Liver (tissue), 8 donors: ENCODE measurements at regions not wholly inside any gene's neighbourhood (a gene's known extent, or its start where the extent isn't known, plus 50 kb on each side); places are given as distances from the start of the nearest gene placed in this dataset.

Experiments
- DNase-seq: peaks from one replicate; pipeline ENCODE4 v3.0.0-alpha.2; 2017; ENCODE audit warnings: low spot score
- H3K27ac ChIP-seq, 2 donors: one replicate each; pipeline ENCODE4 v1.7.0; 2013; ENCODE audit warnings: inconsistent platforms in 2 of 2, low read length in 2 of 2, control low read depth in 1 of 2, low read depth in 1 of 2, mild to moderate bottlenecking in 1 of 2
- H3K27me3 ChIP-seq, 4 donors: one replicate each; pipeline versions ENCODE4 v1.6.1 to v1.7.0; 2013; ENCODE audit warnings: low read length in 3 of 4, inconsistent platforms in 1 of 4, mild to moderate bottlenecking in 1 of 4, moderate library complexity in 1 of 4; ENCODE audit not compliant: control insufficient read depth in 4 of 4, insufficient read depth in 4 of 4
- H3K36me3 ChIP-seq, 4 donors: one replicate each; pipeline versions ENCODE4 v1.6.1 to v1.7.0; 2013; ENCODE audit warnings: low read length in 3 of 4, mild to moderate bottlenecking in 3 of 4, low read depth in 1 of 4, moderate library complexity in 1 of 4; ENCODE audit not compliant: control insufficient read depth in 4 of 4, insufficient read depth in 3 of 4
- H3K4me1 ChIP-seq, 4 donors: one replicate each; pipeline versions ENCODE4 v1.6.1 to v1.7.0; 2013; ENCODE audit warnings: low read length in 3 of 4, mild to moderate bottlenecking in 3 of 4, moderate library complexity in 1 of 4; ENCODE audit not compliant: control insufficient read depth in 4 of 4, insufficient read depth in 4 of 4
- H3K4me3 ChIP-seq, 3 donors: one replicate each; pipeline versions ENCODE4 v1.6.1 to v1.7.0; 2013; ENCODE audit warnings: low read length in 3 of 3, control low read depth in 1 of 3, low read depth in 1 of 3, mild to moderate bottlenecking in 1 of 3
- H3K9ac ChIP-seq, 2 donors: one replicate each; pipeline ENCODE4 v1.7.0; 2013; ENCODE audit warnings: low read length in 2 of 2, mild to moderate bottlenecking in 2 of 2, moderate library complexity in 2 of 2, control low read depth in 1 of 2, low read depth in 1 of 2
- H3K9me3 ChIP-seq, 4 donors: one replicate each; pipeline versions ENCODE4 v1.6.1 to v1.7.0; 2013; ENCODE audit warnings: low read length in 3 of 4; ENCODE audit not compliant: control insufficient read depth in 4 of 4
- CTCF ChIP-seq: fragments of 150-350 bp; IDR thresholded peaks from 2 replicates; pipeline ENCODE4 v1.5.1; 2017; ENCODE audit warnings: improper control_type of control experiment, low read depth, low read length; ENCODE audit not compliant: missing input control
- EGR1 ChIP-seq, 2 donors: IDR thresholded peaks; 2 replicates each; pipeline ENCODE4 v1.6.1; 2016 to 2018; ENCODE audit warnings: antibody characterized with exemption in 2 of 2, low read depth in 2 of 2
- FOXA1 ChIP-seq: IDR thresholded peaks from 2 replicates; pipeline ENCODE4 v1.6.1; 2016; ENCODE audit warnings: antibody characterized with exemption
- FOXA2 ChIP-seq: IDR thresholded peaks from 2 replicates; pipeline ENCODE4 v1.6.1; 2016; ENCODE audit warnings: antibody characterized with exemption
- GABPA ChIP-seq, 2 donors: IDR thresholded peaks in 1 of 2; conservative IDR thresholded peaks in 1 of 2; 2 replicates each; pipeline ENCODE4 v1.6.1; 2016; ENCODE audit warnings: antibody characterized with exemption in 2 of 2, mild to moderate bottlenecking in 1 of 2, moderate library complexity in 1 of 2
- HNF4A ChIP-seq, 2 donors: conservative IDR thresholded peaks; 2 replicates each; pipeline ENCODE4 v1.6.1; 2016; ENCODE audit warnings: antibody characterized with exemption in 2 of 2, mild to moderate bottlenecking in 2 of 2
- HNF4G ChIP-seq: IDR thresholded peaks from 2 replicates; pipeline ENCODE4 v1.6.1; 2016; ENCODE audit warnings: antibody characterized with exemption
- JUND ChIP-seq, 2 donors: IDR thresholded peaks; 2 replicates each; pipeline ENCODE4 v1.6.1; 2016; ENCODE audit warnings: antibody characterized with exemption in 2 of 2
- NR2F2 ChIP-seq: IDR thresholded peaks from 2 replicates; pipeline ENCODE4 v1.6.1; 2016; ENCODE audit warnings: antibody characterized with exemption
- RAD21 ChIP-seq, 2 donors: IDR thresholded peaks; 2 replicates each; pipeline ENCODE4 v1.6.1; 2016; ENCODE audit warnings: antibody characterized with exemption in 2 of 2, mild to moderate bottlenecking in 2 of 2
- RXRA ChIP-seq, 2 donors: IDR thresholded peaks; 2 replicates each; pipeline ENCODE4 v1.6.1; 2017 to 2018; ENCODE audit warnings: antibody characterized with exemption in 2 of 2, mild to moderate bottlenecking in 1 of 2
- SP1 ChIP-seq: IDR thresholded peaks from 2 replicates; pipeline ENCODE4 v1.6.1; 2018; ENCODE audit warnings: antibody characterized with exemption, mild to moderate bottlenecking
- TAF1 ChIP-seq: conservative IDR thresholded peaks from 2 replicates; pipeline ENCODE4 v1.6.1; 2016; ENCODE audit warnings: antibody characterized with exemption, mild to moderate bottlenecking
- YY1 ChIP-seq: IDR thresholded peaks from 2 replicates; pipeline ENCODE4 v1.6.1; 2016; ENCODE audit warnings: antibody characterized with exemption, mild to moderate bottlenecking
- ZBTB33 ChIP-seq: IDR thresholded peaks from 2 replicates; pipeline ENCODE4 v1.6.1; 2016; ENCODE audit warnings: antibody characterized with exemption
- WGBS: extraction: QIAGEN DNeasy Blood & Tissue Kit; methylation state at CpG from one replicate; pipeline ENCODE4 v1.1.7; 2013; 5-methylcytosine and 5-hydroxymethylcytosine counted together
- TF ChIP-seq, protein P1 (sequence below): IDR thresholded peaks from 2 replicates; pipeline ENCODE4 v1.6.1; 2016; ENCODE audit warnings: antibody characterized with exemption, mild to moderate bottlenecking
- TF ChIP-seq, protein P2 (sequence below): IDR thresholded peaks from 2 replicates; pipeline ENCODE4 v1.6.1; 2016; ENCODE audit warnings: antibody characterized with exemption
- TF ChIP-seq, protein P3 (sequence below): IDR thresholded peaks from 2 replicates; pipeline ENCODE4 v1.6.1; 2016; ENCODE audit warnings: antibody characterized with exemption
- donor health status: healthy.
- donor health status: healthy.
- donor health status: healthy.
- donor health status: healthy.
- donor health status: healthy.

GRCh38 chr5:110086658-110087388, 397.1 kb downstream of the MAN2A1 start:
- H3K9ac ChIP-seq, result no peak overlapping the region
- DNase-seq, result no peak
- peak overlapping the region; percentile 15 to 63 for H3K27ac ChIP-seq
- no peaks in the 10 kb centered on the region for H3K36me3 ChIP-seq
- WGBS, result 53% methylated on average over 6 of the region's 6 CpGs
- H3K27me3 ChIP-seq, result no peaks in the 10 kb centered on the region
- no peak overlapping the region for H3K4me3 ChIP-seq
- H3K4me1 ChIP-seq, result peaks cover 0 to 22% (median 6%) of the 10 kb centered on the region in 4 donors
- TF ChIP-seq FOXA1, result no peak
- TF ChIP-seq NR2F2, result no peak
- no peak for TF ChIP-seq GABPA (IDR thresholded peaks at IDR 0.05 in 1 of 2, conservative IDR thresholded peaks at IDR 0.05 in 1 of 2)
- peak in 1 of 2 donors; percentile 12 for TF ChIP-seq RAD21 (IDR thresholded peaks at IDR 0.05)
- peak in 1 of 2 donors; percentile 6 for TF ChIP-seq HNF4A (conservative IDR thresholded peaks at IDR 0.05)
- TF ChIP-seq ZBTB33, result no peak
- TF ChIP-seq, protein P1, sequence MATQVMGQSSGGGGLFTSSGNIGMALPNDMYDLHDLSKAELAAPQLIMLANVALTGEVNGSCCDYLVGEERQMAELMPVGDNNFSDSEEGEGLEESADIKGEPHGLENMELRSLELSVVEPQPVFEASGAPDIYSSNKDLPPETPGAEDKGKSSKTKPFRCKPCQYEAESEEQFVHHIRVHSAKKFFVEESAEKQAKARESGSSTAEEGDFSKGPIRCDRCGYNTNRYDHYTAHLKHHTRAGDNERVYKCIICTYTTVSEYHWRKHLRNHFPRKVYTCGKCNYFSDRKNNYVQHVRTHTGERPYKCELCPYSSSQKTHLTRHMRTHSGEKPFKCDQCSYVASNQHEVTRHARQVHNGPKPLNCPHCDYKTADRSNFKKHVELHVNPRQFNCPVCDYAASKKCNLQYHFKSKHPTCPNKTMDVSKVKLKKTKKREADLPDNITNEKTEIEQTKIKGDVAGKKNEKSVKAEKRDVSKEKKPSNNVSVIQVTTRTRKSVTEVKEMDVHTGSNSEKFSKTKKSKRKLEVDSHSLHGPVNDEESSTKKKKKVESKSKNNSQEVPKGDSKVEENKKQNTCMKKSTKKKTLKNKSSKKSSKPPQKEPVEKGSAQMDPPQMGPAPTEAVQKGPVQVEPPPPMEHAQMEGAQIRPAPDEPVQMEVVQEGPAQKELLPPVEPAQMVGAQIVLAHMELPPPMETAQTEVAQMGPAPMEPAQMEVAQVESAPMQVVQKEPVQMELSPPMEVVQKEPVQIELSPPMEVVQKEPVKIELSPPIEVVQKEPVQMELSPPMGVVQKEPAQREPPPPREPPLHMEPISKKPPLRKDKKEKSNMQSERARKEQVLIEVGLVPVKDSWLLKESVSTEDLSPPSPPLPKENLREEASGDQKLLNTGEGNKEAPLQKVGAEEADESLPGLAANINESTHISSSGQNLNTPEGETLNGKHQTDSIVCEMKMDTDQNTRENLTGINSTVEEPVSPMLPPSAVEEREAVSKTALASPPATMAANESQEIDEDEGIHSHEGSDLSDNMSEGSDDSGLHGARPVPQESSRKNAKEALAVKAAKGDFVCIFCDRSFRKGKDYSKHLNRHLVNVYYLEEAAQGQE, result no peak
- TF ChIP-seq TAF1, result no peak
- TF ChIP-seq, protein P2, sequence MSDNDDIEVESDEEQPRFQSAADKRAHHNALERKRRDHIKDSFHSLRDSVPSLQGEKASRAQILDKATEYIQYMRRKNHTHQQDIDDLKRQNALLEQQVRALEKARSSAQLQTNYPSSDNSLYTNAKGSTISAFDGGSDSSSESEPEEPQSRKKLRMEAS, result no peak
- TF ChIP-seq, protein P3, sequence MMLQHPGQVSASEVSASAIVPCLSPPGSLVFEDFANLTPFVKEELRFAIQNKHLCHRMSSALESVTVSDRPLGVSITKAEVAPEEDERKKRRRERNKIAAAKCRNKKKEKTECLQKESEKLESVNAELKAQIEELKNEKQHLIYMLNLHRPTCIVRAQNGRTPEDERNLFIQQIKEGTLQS, result no peak
- peak; percentile 45 for TF ChIP-seq SP1
- no peak for TF ChIP-seq CTCF
- TF ChIP-seq HNF4G, result no peak
- peak; percentile 38 to 50 for TF ChIP-seq JUND (IDR thresholded peaks at IDR 0.05)
- TF ChIP-seq FOXA2, result no peak
- no peak for TF ChIP-seq EGR1 (IDR thresholded peaks at IDR 0.05; ENCODE audit: low read depth in 2 of 2)
- TF ChIP-seq YY1, result peak; percentile 15
- peak; percentile 11 to 15 for TF ChIP-seq RXRA (IDR thresholded peaks at IDR 0.05)
- H3K9me3 ChIP-seq, result no peaks in the 10 kb centered on the region
